GM10266 (cell line): ENCODE measurements at regions not wholly inside any gene's neighbourhood (a gene's known extent, or its start where the extent isn't known, plus 50 kb on each side); places are given as distances from the start of the nearest gene placed in this dataset.

Experiments used
- DNase-seq: peaks from one replicate; pipeline ENCODE4 v3.0.0; 2012; ENCODE audit errors: extremely low spot score
- CTCF ChIP-seq: IDR thresholded peaks from 2 replicates; pipeline ENCODE4 v1.5.1; 2012; ENCODE audit warnings: mild to moderate bottlenecking, low read depth; ENCODE audit not compliant: control insufficient read depth, insufficient read depth; ENCODE audit errors: missing control alignments

- no peak for TF ChIP-seq CTCF
- no peak for DNase-seq
Measured at GRCh38 chrX:720825-721224, 90.2 kb downstream of the SHOX start.

- no peak for TF ChIP-seq CTCF
- DNase-seq, result no peak
Measured at GRCh38 chrX:720250-720649, 89.7 kb downstream of the SHOX start.

GRCh38 chrX:716136-716535 is 85.5 kb downstream of the SHOX start:
- TF ChIP-seq CTCF, result no peak

GRCh38 chrX:714131-714530 is 83.5 kb downstream of the SHOX start:
- no peak for TF ChIP-seq CTCF
- DNase-seq, result no peak

More at GRCh38 chrX:716136-716535, 85.5 kb downstream of the SHOX start:
- DNase-seq, result no peak
